ENCODE measurements at regions not wholly inside any gene's neighbourhood (a gene's known extent, or its start where the extent isn't known, plus 50 kb on each side); places are given as distances from the start of the nearest gene placed in this dataset.
A peak's percentile ranks its signal among the peaks of the same experiment; 100 is the strongest.
"Not testable (repeated sequence)": the region's sequence is repeated elsewhere in the genome, so short reads cannot be mapped to it uniquely, and the experiment has no call there.

DNA sequence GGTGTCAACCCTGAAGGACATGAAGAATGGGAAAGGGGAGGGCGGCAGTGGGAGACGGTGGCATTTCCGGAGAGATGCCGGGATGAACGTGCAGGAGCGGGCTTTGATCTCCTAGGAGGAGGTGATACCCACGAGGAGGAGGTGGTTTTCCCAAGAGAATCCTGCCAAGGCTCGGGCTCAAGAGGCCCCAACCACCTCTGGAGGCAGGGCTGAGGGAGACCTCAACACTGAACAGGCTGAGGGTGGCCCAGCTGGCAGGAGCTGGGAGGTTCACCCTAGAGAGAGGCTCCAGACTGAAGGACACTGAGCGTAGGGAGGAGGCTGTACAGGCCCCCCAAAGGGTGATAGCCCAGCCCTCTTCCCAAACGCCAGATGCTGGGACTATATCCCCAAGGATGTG is 422.2 kb upstream of the ZNF722 start:
- not testable (repeated sequence) for H3K27ac ChIP-seq (ENCODE audit: low read length); ATAC-seq (ENCODE audit: insufficient read depth, low read depth); H3K4me1 ChIP-seq (ENCODE audit: insufficient read depth, low read length); H3K27me3 ChIP-seq (ENCODE audit: insufficient read depth, low read length, poor library complexity); H3K9me3 ChIP-seq (ENCODE audit: insufficient read depth, low read length, severe bottlenecking); H3K4me3 ChIP-seq (ENCODE audit: low read depth in 1 of 2, low read length in 2 of 2); H4K20me1 ChIP-seq (ENCODE audit: insufficient read depth, low read length); DNase-seq; H3K9ac ChIP-seq (ENCODE audit: low read depth, low read length); H3K4me2 ChIP-seq (ENCODE audit: insufficient read depth, low read length); H2AFZ ChIP-seq (ENCODE audit: low read depth, low read length); H3K36me3 ChIP-seq (ENCODE audit: insufficient read depth, low read length); H3K79me2 ChIP-seq (ENCODE audit: insufficient read depth, low read length)

DNA sequence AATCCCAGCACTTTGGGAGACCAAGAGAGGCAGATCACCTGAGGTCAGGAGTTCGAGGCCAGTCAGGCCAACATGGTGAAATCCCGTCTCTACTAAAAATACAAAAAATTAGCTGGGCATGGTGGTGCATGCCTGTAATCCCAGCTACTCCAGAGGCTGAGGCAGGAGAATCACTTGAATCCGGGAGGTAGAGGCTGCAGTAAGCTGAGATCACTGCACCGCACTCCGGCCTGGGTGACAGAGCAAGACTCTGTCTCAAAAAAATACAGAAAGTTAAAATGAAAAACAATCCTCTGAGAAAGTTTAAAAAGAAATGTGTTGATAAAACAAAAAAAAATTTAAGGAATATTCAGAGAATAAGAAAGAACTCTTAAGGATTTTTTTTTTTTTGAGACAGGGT is 421.6 kb upstream of the ZNF722 start:
- DNase-seq; H3K9me3 ChIP-seq (ENCODE audit: insufficient read depth, low read length, severe bottlenecking); H3K4me2 ChIP-seq (ENCODE audit: insufficient read depth, low read length); H3K27ac ChIP-seq (ENCODE audit: low read length); H3K4me3 ChIP-seq (ENCODE audit: low read depth in 1 of 2, low read length in 2 of 2); H2AFZ ChIP-seq (ENCODE audit: low read depth, low read length); H3K36me3 ChIP-seq (ENCODE audit: insufficient read depth, low read length); H3K79me2 ChIP-seq (ENCODE audit: insufficient read depth, low read length); H3K27me3 ChIP-seq (ENCODE audit: insufficient read depth, low read length, poor library complexity); H3K9ac ChIP-seq (ENCODE audit: low read depth, low read length); H3K4me1 ChIP-seq (ENCODE audit: insufficient read depth, low read length); H4K20me1 ChIP-seq (ENCODE audit: insufficient read depth, low read length); ATAC-seq (ENCODE audit: insufficient read depth, low read depth): not testable (repeated sequence)

DNA sequence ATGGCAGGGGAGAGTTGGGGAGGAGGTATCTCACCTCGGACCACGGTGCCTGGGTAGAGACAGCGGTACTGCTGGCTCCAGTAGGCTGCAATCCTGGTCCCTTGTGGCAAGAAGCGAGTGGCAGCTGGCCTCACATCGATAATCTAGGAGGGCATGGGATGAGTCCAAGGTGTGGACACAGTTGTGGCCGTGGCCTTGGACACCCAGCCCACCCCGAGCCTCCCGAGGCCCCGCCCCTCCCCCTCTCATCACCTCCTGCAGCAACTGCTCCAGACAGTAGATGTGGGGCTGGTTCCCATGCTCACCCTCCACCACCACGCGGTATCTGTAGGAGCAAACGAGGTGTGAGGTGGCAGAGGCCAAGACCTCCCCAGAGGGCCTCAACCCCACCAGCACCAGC is 418.6 kb upstream of the ZNF722 start:
- H3K4me1 ChIP-seq (ENCODE audit: insufficient read depth, low read length); ATAC-seq (ENCODE audit: insufficient read depth, low read depth); H4K20me1 ChIP-seq (ENCODE audit: insufficient read depth, low read length); DNase-seq; H3K9me3 ChIP-seq (ENCODE audit: insufficient read depth, low read length, severe bottlenecking); H3K27me3 ChIP-seq (ENCODE audit: insufficient read depth, low read length, poor library complexity); H3K4me3 ChIP-seq (ENCODE audit: low read depth in 1 of 2, low read length in 2 of 2); H3K27ac ChIP-seq (ENCODE audit: low read length); H3K9ac ChIP-seq (ENCODE audit: low read depth, low read length); H3K79me2 ChIP-seq (ENCODE audit: insufficient read depth, low read length); H3K36me3 ChIP-seq (ENCODE audit: insufficient read depth, low read length); H3K4me2 ChIP-seq (ENCODE audit: insufficient read depth, low read length); H2AFZ ChIP-seq (ENCODE audit: low read depth, low read length): not testable (repeated sequence)

DNA sequence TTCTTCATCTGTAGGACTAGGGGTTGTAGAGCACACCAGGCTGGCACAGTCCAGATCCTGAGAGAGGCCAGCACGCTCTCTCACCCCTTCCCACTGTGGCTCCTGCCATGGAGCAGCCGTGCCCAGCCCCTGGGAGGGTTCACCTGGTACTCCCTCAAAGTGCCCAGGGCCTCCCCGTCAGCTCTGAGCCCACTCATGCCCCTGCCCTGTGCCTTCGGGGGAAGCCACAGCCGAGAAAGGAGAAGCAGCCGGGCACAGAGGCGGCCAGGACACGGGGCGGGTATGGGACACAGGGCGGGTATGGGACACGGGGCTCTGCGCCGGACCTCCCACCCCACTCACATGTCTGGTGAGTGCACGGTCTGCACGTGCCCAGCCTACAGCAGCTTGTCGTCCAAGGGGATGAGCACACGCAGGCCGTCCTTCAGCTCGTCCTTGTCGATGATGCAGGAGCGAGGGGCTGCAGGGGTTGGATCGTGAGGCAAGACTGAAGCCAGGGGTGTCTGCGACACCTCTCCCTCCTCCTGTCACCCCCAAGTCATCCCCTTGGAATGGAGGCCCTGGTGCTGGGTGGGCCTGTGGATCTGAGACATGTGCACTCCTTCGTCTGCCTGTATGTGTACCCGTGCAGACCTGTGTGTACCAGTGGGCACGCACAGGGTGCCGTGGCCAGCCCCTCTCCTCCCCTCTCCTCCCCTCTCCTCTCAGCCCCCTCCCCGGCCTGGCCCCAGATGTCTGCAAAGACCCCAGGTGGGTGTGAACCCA is 417.9 kb upstream of the ZNF722 start:
- H2AFZ ChIP-seq (ENCODE audit: low read depth, low read length); H4K20me1 ChIP-seq (ENCODE audit: insufficient read depth, low read length); H3K9me3 ChIP-seq (ENCODE audit: insufficient read depth, low read length, severe bottlenecking); H3K4me1 ChIP-seq (ENCODE audit: insufficient read depth, low read length); H3K4me3 ChIP-seq (ENCODE audit: low read depth in 1 of 2, low read length in 2 of 2); H3K27me3 ChIP-seq (ENCODE audit: insufficient read depth, low read length, poor library complexity); H3K27ac ChIP-seq (ENCODE audit: low read length); H3K9ac ChIP-seq (ENCODE audit: low read depth, low read length); H3K79me2 ChIP-seq (ENCODE audit: insufficient read depth, low read length); H3K4me2 ChIP-seq (ENCODE audit: insufficient read depth, low read length); DNase-seq; H3K36me3 ChIP-seq (ENCODE audit: insufficient read depth, low read length): not testable (repeated sequence)
- ATAC-seq (ENCODE audit: insufficient read depth, low read depth) = peak; percentile 25; the same call in 1 of the 3 replicates

DNA sequence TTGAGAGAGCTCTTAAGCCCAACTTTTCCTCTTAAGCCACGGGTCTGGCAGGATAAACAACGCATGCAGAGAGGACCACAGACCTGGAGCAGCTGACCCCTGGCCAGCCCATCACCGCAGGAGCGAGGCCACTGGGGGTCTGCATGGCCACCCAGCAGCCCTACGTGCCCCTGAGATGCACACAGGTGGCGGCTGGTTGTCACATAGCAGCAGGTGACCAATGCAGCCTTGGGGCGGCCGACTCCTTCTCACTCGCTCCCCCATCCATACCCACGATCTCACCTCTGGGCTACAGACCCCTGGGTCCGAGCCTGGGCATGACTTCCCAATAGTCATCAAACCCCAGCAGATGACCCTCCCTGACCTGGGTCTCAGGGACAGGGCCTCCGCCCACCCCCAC is 415.9 kb upstream of the ZNF722 start:
- not testable (repeated sequence) for H3K9ac ChIP-seq (ENCODE audit: low read depth, low read length); H2AFZ ChIP-seq (ENCODE audit: low read depth, low read length); H3K27ac ChIP-seq (ENCODE audit: low read length); H3K4me1 ChIP-seq (ENCODE audit: insufficient read depth, low read length); H3K4me3 ChIP-seq (ENCODE audit: low read depth in 1 of 2, low read length in 2 of 2); DNase-seq; ATAC-seq (ENCODE audit: insufficient read depth, low read depth); H3K36me3 ChIP-seq (ENCODE audit: insufficient read depth, low read length); H4K20me1 ChIP-seq (ENCODE audit: insufficient read depth, low read length); H3K9me3 ChIP-seq (ENCODE audit: insufficient read depth, low read length, severe bottlenecking); H3K79me2 ChIP-seq (ENCODE audit: insufficient read depth, low read length); H3K27me3 ChIP-seq (ENCODE audit: insufficient read depth, low read length, poor library complexity); H3K4me2 ChIP-seq (ENCODE audit: insufficient read depth, low read length)

DNA sequence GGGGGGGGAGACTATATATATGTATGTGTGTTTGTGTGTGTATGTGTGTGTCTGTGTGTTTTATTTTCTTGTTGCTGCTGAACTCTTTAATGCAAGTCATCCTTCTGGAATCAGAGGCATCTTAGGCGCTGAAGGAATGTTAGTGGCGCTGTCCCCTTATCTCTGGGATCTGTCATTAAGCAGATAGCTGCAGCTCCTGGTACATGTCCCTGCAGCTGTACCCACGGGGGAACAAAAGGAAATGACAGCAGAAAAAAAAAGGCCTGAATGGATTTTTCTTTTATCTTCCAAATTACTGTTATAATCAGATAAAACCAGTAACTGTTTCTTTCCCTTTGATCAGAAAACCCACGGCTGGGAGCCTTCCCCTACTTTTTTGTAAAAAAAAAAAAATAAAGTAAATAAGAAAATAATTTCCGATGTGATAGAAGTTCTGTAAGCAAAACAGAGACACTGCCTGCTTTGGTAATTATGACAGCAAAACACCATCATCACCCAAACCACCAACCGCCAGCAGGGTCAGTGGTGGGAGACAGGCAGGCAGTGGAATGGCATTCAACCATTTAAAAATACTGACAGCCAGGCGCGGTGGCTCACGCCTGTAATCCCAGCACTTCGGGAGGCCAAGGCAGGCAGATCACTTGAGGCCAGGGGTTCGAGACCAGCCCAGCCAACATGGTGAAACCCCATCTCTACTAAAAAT is 411.3 kb upstream of the ZNF722 start:
- H2AFZ ChIP-seq (ENCODE audit: low read depth, low read length); H3K27me3 ChIP-seq (ENCODE audit: insufficient read depth, low read length, poor library complexity); H4K20me1 ChIP-seq (ENCODE audit: insufficient read depth, low read length); H3K9me3 ChIP-seq (ENCODE audit: insufficient read depth, low read length, severe bottlenecking); H3K79me2 ChIP-seq (ENCODE audit: insufficient read depth, low read length); DNase-seq; H3K36me3 ChIP-seq (ENCODE audit: insufficient read depth, low read length); H3K27ac ChIP-seq (ENCODE audit: low read length); H3K4me3 ChIP-seq (ENCODE audit: low read depth in 1 of 2, low read length in 2 of 2); H3K4me1 ChIP-seq (ENCODE audit: insufficient read depth, low read length); H3K9ac ChIP-seq (ENCODE audit: low read depth, low read length); H3K4me2 ChIP-seq (ENCODE audit: insufficient read depth, low read length): not testable (repeated sequence)
- peak; percentile 81 for ATAC-seq (ENCODE audit: insufficient read depth, low read depth)

DNA sequence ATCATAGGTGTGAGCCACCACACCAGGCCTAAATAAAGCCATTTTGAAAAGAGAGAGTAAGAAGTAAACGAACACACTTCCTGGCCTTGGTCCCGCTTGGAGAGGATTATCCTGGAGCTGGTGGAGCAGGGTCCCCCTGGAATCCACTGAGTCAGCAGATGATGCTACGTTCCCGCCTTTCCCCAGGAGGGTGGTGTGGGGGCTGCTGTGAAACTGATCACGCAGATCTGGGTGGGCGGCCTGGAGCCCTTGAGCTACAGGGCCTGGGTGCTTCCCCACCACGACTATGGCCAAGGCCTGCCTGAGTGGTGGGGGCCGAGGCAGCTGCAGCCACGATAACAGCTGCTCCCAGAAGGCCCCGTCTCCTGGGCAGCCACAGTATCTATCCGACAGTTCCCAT is 407.4 kb upstream of the ZNF722 start:
- not testable (repeated sequence) for H3K4me1 ChIP-seq (ENCODE audit: insufficient read depth, low read length); H2AFZ ChIP-seq (ENCODE audit: low read depth, low read length); ATAC-seq (ENCODE audit: insufficient read depth, low read depth); DNase-seq; H4K20me1 ChIP-seq (ENCODE audit: insufficient read depth, low read length); H3K36me3 ChIP-seq (ENCODE audit: insufficient read depth, low read length); H3K27ac ChIP-seq (ENCODE audit: low read length); H3K9me3 ChIP-seq (ENCODE audit: insufficient read depth, low read length, severe bottlenecking); H3K4me3 ChIP-seq (ENCODE audit: low read depth in 1 of 2, low read length in 2 of 2); H3K4me2 ChIP-seq (ENCODE audit: insufficient read depth, low read length); H3K27me3 ChIP-seq (ENCODE audit: insufficient read depth, low read length, poor library complexity); H3K9ac ChIP-seq (ENCODE audit: low read depth, low read length); H3K79me2 ChIP-seq (ENCODE audit: insufficient read depth, low read length)

DNA sequence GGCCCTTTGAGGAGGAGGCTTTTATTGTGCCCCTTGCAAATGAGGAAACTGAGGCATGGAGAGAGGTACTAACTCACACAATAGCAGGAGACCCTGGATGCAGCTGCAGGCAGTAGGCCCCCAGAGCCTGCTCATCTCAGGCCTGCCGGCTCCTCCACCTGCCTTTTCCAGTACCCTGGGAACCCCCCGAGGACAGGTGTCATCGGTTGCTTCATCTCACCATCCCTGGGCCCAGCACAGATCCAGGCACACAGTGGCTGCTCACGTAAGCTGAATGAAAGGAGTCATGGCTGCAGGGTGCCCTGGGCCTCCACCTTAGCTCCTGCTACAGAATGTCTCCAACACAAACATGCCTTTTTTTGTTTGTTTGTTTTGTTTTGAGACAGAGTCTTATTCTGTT is 394.8 kb upstream of the ZNF722 start:
- H3K27me3 ChIP-seq (ENCODE audit: insufficient read depth, low read length, poor library complexity); H3K36me3 ChIP-seq (ENCODE audit: insufficient read depth, low read length); H3K9ac ChIP-seq (ENCODE audit: low read depth, low read length); H3K4me3 ChIP-seq (ENCODE audit: low read depth in 1 of 2, low read length in 2 of 2); DNase-seq; H4K20me1 ChIP-seq (ENCODE audit: insufficient read depth, low read length); ATAC-seq (ENCODE audit: insufficient read depth, low read depth); H2AFZ ChIP-seq (ENCODE audit: low read depth, low read length); H3K9me3 ChIP-seq (ENCODE audit: insufficient read depth, low read length, severe bottlenecking); H3K4me1 ChIP-seq (ENCODE audit: insufficient read depth, low read length); H3K27ac ChIP-seq (ENCODE audit: low read length); H3K79me2 ChIP-seq (ENCODE audit: insufficient read depth, low read length); H3K4me2 ChIP-seq (ENCODE audit: insufficient read depth, low read length): not testable (repeated sequence)

Data from DND-41 (cell line).